ENCODE measurements at regions not wholly inside any gene's neighbourhood (a gene's known extent, or its start where the extent isn't known, plus 50 kb on each side); places are given as distances from the start of the nearest gene placed in this dataset.

GRCh38 chr16:51353055-51353454, 202.0 kb upstream of the SALL1 start:
- TF ChIP-seq CTCF (conservative IDR thresholded peaks at IDR 0.05; ENCODE audit: low read length) (no peak), EZH2phosphoT487 (IDR thresholded peaks at IDR 0.05; ENCODE audit: borderline replicate concordance) (no peak)
